Hepatocyte (in vitro differentiated cells): ENCODE measurements at regions not wholly inside any gene's neighbourhood (a gene's known extent, or its start where the extent isn't known, plus 50 kb on each side); places are given as distances from the start of the nearest gene placed in this dataset.

Experiments used
- DNase-seq: peaks from one replicate; pipeline ENCODE4 v3.0.0-alpha.2; 2016; ENCODE audit warnings: low spot score
- H2AFZ ChIP-seq: fragments of 200-600 bp; sonication (generic); 2 replicates; pipeline ENCODE4 v1.6.0; 2016; ENCODE audit warnings: antibody characterized with exemption, mild to moderate bottlenecking
- H3K27ac ChIP-seq: fragments of 200-600 bp; sonication (generic); 2 replicates; pipeline ENCODE4 v1.5.1; 2016; ENCODE audit warnings: mild to moderate bottlenecking
- H3K27me3 ChIP-seq: fragments of 200-600 bp; sonication (generic); 2 replicates; pipeline ENCODE4 v1.6.1; 2016
- H3K36me3 ChIP-seq: fragments of 200-600 bp; sonication (generic); replicated peaks from 2 replicates; pipeline ENCODE4 v1.5.1; 2016; ENCODE audit warnings: low read depth; ENCODE audit not compliant: insufficient read depth
- H3K4me1 ChIP-seq: fragments of 200-600 bp; sonication (generic); 2 replicates; pipeline ENCODE4 v1.5.1; 2016; ENCODE audit warnings: mild to moderate bottlenecking, moderate library complexity; ENCODE audit not compliant: insufficient read depth
- H3K4me2 ChIP-seq: fragments of 200-600 bp; sonication (generic); 2 replicates; pipeline ENCODE4 v1.6.0; 2016
- H3K4me3 ChIP-seq: fragments of 200-600 bp; sonication (generic); 2 replicates; pipeline ENCODE4 v1.5.1; 2016; ENCODE audit warnings: mild to moderate bottlenecking
- H3K79me2 ChIP-seq: fragments of 200-600 bp; sonication (generic); 2 replicates; pipeline ENCODE4 v1.6.0; 2017; ENCODE audit warnings: mild to moderate bottlenecking
- H3K9me2 ChIP-seq: fragments of 200-600 bp; sonication (generic); replicated peaks from 2 replicates; pipeline ENCODE4 v1.6.0; 2017; ENCODE audit warnings: mild to moderate bottlenecking; ENCODE audit not compliant: insufficient read depth
- H3K9me3 ChIP-seq: fragments of 200-600 bp; sonication (generic); 2 replicates; pipeline ENCODE4 v1.5.1; 2016; ENCODE audit warnings: low read depth, mild to moderate bottlenecking
- H4K20me1 ChIP-seq: fragments of 200-600 bp; sonication (generic); 2 replicates; pipeline ENCODE4 v1.6.0; 2016; ENCODE audit warnings: mild to moderate bottlenecking; ENCODE audit not compliant: insufficient read depth, poor library complexity, severe bottlenecking
- EZH2 ChIP-seq: fragments of 200-600 bp; sonication (generic); IDR thresholded peaks from 2 replicates; pipeline ENCODE4 v1.6.1; 2016; ENCODE audit warnings: antibody characterized with exemption, mild to moderate bottlenecking, borderline replicate concordance
- EZH2phosphoT487 ChIP-seq: fragments of 200-600 bp; sonication (generic); IDR thresholded peaks from one replicate; pipeline ENCODE4 v1.6.1; 2018; ENCODE audit warnings: antibody characterized with exemption, mild to moderate bottlenecking, low read depth, moderate library complexity; ENCODE audit not compliant: unreplicated experiment, severe bottlenecking
- WGBS: methylation state at CpG from one replicate; pipeline ENCODE4 v1.1.6; 2016; ENCODE audit warnings: low lambda C conversion rate; ENCODE audit errors: missing lambda C conversion rate; 5-methylcytosine and 5-hydroxymethylcytosine counted together
- TF ChIP-seq, protein P1 (sequence below): fragments of 200-600 bp; sonication (generic); IDR thresholded peaks from 2 replicates; pipeline ENCODE4 v1.5.1; 2016; ENCODE audit warnings: antibody characterized with exemption, mild to moderate bottlenecking; ENCODE audit not compliant: poor library complexity

DNA sequence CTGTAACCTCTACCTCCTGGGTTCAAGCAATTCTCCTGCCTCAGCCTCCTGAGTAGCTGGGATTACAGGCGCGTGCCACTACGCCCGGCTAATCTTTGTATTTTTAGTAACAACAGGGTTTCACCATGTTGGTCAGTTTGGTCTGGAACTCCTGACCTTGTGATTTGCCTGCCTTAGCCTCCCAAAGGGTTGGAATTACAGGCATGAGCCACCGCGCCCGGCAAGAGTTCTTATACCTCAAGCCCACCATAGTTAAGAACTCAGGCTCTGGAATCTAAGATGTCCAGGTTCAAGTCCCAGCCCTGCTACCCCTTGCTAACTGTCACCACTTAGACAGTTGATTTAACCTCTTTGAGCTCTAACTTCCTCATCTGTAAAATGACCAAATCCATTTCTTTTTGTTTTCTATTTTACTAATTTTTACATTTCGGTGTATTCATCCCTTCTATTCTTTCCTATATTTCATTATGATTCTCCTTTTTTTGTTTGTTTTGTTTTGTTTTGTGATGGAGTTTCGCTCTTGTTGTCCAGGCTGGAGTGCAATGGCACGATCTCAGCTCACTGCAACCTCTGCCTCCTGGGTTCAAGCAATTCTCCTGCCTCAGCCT is 104.8 kb upstream of the ZNF217 start:
- Histone ChIP-seq H4K20me1 (no peaks in the 10 kb centered on the region), H3K9me2 (no peaks in the 10 kb centered on the region), H3K4me3 (no peak overlapping the region), H3K4me1 (no peaks in the 10 kb centered on the region), H2AFZ (no peak overlapping the region), H3K27ac (no peak overlapping the region), H3K27me3 (no peaks in the 10 kb centered on the region), H3K4me2 (no peak overlapping the region), H3K79me2 (no peaks in the 10 kb centered on the region), H3K36me3 (no peaks in the 10 kb centered on the region), H3K9me3 (no peaks in the 10 kb centered on the region)
- TF ChIP-seq EZH2 (no peak), EZH2phosphoT487 (no peak)
- TF ChIP-seq, protein P1, sequence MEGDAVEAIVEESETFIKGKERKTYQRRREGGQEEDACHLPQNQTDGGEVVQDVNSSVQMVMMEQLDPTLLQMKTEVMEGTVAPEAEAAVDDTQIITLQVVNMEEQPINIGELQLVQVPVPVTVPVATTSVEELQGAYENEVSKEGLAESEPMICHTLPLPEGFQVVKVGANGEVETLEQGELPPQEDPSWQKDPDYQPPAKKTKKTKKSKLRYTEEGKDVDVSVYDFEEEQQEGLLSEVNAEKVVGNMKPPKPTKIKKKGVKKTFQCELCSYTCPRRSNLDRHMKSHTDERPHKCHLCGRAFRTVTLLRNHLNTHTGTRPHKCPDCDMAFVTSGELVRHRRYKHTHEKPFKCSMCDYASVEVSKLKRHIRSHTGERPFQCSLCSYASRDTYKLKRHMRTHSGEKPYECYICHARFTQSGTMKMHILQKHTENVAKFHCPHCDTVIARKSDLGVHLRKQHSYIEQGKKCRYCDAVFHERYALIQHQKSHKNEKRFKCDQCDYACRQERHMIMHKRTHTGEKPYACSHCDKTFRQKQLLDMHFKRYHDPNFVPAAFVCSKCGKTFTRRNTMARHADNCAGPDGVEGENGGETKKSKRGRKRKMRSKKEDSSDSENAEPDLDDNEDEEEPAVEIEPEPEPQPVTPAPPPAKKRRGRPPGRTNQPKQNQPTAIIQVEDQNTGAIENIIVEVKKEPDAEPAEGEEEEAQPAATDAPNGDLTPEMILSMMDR: no peak
- 95% methylated on average over 10 of the region's 10 CpGs for WGBS
- DNase-seq: no peak

DNA sequence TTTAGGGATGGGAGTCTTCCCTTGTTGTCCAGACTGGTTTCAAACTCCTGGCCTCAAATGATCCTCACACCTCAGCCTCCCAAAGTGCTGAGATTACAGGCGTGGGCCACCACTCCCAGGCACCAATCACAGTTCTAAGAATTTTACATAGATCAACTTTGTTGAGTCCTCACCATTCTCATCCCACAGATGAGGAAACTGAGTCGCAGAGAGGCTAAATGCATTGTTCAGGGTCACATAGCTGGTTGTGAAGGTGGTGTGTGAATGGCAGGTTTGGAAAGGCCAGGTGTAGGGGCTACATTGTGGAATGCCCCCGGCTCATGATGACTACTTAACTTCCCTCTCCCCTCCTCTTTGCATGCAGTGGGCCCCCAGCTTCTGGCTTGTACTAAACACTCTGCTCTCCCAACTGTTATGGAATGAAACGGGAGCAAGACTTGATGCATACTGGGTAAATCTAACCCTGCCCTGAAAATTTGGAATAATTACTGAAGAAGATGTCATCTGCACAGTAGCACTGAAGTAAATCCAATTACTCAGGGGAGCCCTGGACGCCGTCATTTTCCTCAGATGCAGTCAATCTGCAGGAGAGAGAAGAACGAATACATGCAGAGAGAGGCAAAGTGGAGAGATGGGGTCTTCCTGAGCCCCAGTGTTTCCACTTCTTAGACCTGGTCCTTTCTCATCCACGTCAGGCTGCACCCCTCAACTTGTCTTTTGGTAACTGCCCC is 102.3 kb upstream of the ZNF217 start:
- Histone ChIP-seq H3K9me3 (no peaks in the 10 kb centered on the region), H3K79me2 (no peaks in the 10 kb centered on the region), H3K36me3 (no peaks in the 10 kb centered on the region), H4K20me1 (no peaks in the 10 kb centered on the region), H3K27ac (no peak overlapping the region), H3K27me3 (no peaks in the 10 kb centered on the region), H3K9me2 (no peaks in the 10 kb centered on the region), H3K4me2 (no peak overlapping the region), H3K4me3 (no peak overlapping the region), H2AFZ (no peak overlapping the region), H3K4me1 (no peaks in the 10 kb centered on the region)
- TF ChIP-seq EZH2phosphoT487 (no peak), EZH2 (no peak)
- TF ChIP-seq, protein P1: no peak
- DNase-seq: no peak
- 92% methylated on average over 8 of the region's 8 CpGs for WGBS

- no peaks in the 10 kb centered on the region for H4K20me1 ChIP-seq
- no peaks in the 10 kb centered on the region for H3K4me1 ChIP-seq
- no peaks in the 10 kb centered on the region for H3K9me3 ChIP-seq
- no peak for DNase-seq
- no peak overlapping the region for H3K4me3 ChIP-seq
- no peak overlapping the region for H3K27ac ChIP-seq
- no peak overlapping the region for H3K4me2 ChIP-seq
- no peaks in the 10 kb centered on the region for H3K27me3 ChIP-seq
- TF ChIP-seq EZH2phosphoT487 (no peak), EZH2 (no peak)
- TF ChIP-seq, protein P1: no peak
- no peaks in the 10 kb centered on the region for H3K79me2 ChIP-seq
- WGBS: 98% methylated on average over 17 of the region's 17 CpGs
- no peaks in the 10 kb centered on the region for H3K36me3 ChIP-seq
- H3K9me2 ChIP-seq: no peaks in the 10 kb centered on the region
- no peak overlapping the region for H2AFZ ChIP-seq
These were observed 99.7 kb upstream of the ZNF217 start for GRCh38 chr20:53693262-53693871.
